GM19035 (cell line): ENCODE measurements at regions not wholly inside any gene's neighbourhood (a gene's known extent, or its start where the extent isn't known, plus 50 kb on each side); places are given as distances from the start of the nearest gene placed in this dataset.

Experiments
- ATAC-seq: cut with Tn5 transposase; IDR thresholded peaks from one replicate; pipeline ENCODE4 v1.9.1; 2021; ENCODE audit not compliant: unreplicated experiment

GRCh38 chr10:94085766-94086437, 92.2 kb downstream of the PLCE1 start:
- ATAC-seq: no peak

GRCh38 chr10:94088926-94089381, 95.2 kb downstream of the PLCE1 start:
- ATAC-seq: no peak

- no peak for ATAC-seq
These were observed 97.9 kb downstream of the PLCE1 start for GRCh38 chr10:94091649-94092048.

GRCh38 chr10:94092848-94093247, 99.1 kb downstream of the PLCE1 start:
- ATAC-seq: no peak

GRCh38 chr10:94093286-94093905, 99.7 kb downstream of the PLCE1 start:
- ATAC-seq: no peak

GRCh38 chr10:94094540-94094939, 100.8 kb downstream of the PLCE1 start:
- no peak for ATAC-seq

- ATAC-seq: no peak
These were observed 103.9 kb downstream of the PLCE1 start for GRCh38 chr10:94097656-94098055.

GRCh38 chr10:94098896-94099295, 105.2 kb downstream of the PLCE1 start:
- no peak for ATAC-seq

- ATAC-seq: no peak
These were observed 108.2 kb downstream of the PLCE1 start for GRCh38 chr10:94101894-94102293.

GRCh38 chr10:94102436-94102835, 108.7 kb downstream of the PLCE1 start:
- ATAC-seq: no peak

- no peak for ATAC-seq
These were observed 109.5 kb downstream of the PLCE1 start for GRCh38 chr10:94103192-94103591.

- ATAC-seq: no peak
These were observed 110.1 kb downstream of the PLCE1 start for GRCh38 chr10:94103801-94104221.

- no peak for ATAC-seq
These were observed 110.7 kb downstream of the PLCE1 start for GRCh38 chr10:94104316-94105000.

GRCh38 chr10:94105226-94105625, 111.5 kb downstream of the PLCE1 start:
- no peak for ATAC-seq

GRCh38 chr10:94107191-94107590, 113.5 kb downstream of the PLCE1 start:
- ATAC-seq: no peak

GRCh38 chr10:94108200-94108599, 114.5 kb downstream of the PLCE1 start:
- no peak for ATAC-seq

- no peak for ATAC-seq
These were observed 117.6 kb downstream of the PLCE1 start for GRCh38 chr10:94111367-94111766.

- no peak for ATAC-seq
These were observed 118.6 kb downstream of the PLCE1 start for GRCh38 chr10:94112321-94112720.

- no peak for ATAC-seq
These were observed 122.0 kb downstream of the PLCE1 start for GRCh38 chr10:94115725-94116124.

GRCh38 chr10:94116848-94117247, 123.1 kb downstream of the PLCE1 start:
- ATAC-seq: no peak

GRCh38 chr10:94122211-94122610, 128.5 kb downstream of the PLCE1 start:
- ATAC-seq: no peak
